Coronary artery (tissue), 2 donors: ENCODE measurements at regions not wholly inside any gene's neighbourhood (a gene's known extent, or its start where the extent isn't known, plus 50 kb on each side); places are given as distances from the start of the nearest gene placed in this dataset.

Experiments used
- DNase-seq: peaks from one replicate; pipeline ENCODE4 v3.0.0-alpha.2; 2017; ENCODE audit warnings: low spot score
- H3K27ac ChIP-seq, 2 donors: fragments of 200-600 bp; sonication (generic); one replicate each; pipeline ENCODE4 v1.5.1; 2016 to 2019
- H3K4me3 ChIP-seq: fragments of 200-600 bp; sonication (generic); 2 replicates; pipeline ENCODE4 v1.5.1; 2016; ENCODE audit warnings: mild to moderate bottlenecking, moderate library complexity
- TF ChIP-seq, protein P1 (sequence below): fragments of 200-600 bp; sonication (generic); IDR thresholded peaks from one replicate; pipeline ENCODE4 v1.5.1; 2019; ENCODE audit warnings: antibody characterized with exemption

DNA sequence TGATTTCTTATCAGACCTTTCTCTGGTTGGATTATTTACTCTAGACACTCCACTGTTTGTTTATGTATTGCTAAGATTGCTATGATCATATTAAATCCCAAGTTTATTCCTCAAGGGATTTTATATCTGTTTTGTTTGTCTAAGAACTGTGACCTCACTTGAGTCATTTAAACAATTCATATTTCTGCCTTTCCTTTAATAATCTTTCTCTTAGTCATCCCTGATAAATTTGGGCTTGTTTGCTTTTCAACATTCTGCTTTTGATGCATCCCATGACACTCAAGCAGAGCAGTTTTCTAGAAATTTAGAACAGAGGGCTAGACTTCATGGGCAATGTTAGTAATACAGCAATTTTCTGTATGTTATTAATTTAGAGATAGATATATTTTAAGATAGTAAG, 231.6 kb upstream of the TNC start:
- no peak for DNase-seq
- TF ChIP-seq, protein P1, sequence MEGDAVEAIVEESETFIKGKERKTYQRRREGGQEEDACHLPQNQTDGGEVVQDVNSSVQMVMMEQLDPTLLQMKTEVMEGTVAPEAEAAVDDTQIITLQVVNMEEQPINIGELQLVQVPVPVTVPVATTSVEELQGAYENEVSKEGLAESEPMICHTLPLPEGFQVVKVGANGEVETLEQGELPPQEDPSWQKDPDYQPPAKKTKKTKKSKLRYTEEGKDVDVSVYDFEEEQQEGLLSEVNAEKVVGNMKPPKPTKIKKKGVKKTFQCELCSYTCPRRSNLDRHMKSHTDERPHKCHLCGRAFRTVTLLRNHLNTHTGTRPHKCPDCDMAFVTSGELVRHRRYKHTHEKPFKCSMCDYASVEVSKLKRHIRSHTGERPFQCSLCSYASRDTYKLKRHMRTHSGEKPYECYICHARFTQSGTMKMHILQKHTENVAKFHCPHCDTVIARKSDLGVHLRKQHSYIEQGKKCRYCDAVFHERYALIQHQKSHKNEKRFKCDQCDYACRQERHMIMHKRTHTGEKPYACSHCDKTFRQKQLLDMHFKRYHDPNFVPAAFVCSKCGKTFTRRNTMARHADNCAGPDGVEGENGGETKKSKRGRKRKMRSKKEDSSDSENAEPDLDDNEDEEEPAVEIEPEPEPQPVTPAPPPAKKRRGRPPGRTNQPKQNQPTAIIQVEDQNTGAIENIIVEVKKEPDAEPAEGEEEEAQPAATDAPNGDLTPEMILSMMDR: no peak
- Histone ChIP-seq H3K4me3 (no peak overlapping the region), H3K27ac (no peak overlapping the region)

DNA sequence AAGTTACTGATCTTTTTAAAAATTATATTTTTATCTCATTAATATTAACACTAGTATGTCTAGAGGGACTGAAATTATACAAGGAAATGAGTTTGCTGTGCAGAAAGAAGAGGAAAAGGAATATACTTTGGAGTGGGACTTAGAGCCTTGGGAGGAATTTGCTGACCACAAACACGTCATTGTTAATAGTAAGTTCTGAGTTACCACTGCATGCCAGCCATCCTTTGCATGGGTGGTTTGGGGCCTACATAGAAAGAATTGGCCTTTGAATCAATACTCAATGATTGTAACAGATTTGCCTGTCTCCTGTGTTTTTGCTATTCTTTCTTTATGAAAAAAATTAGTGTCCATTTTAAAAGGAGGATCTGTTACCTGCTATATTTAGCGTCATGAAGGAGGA, 232.6 kb upstream of the TNC start:
- TF ChIP-seq, protein P1: no peak
- no peak overlapping the region for H3K4me3 ChIP-seq

DNA sequence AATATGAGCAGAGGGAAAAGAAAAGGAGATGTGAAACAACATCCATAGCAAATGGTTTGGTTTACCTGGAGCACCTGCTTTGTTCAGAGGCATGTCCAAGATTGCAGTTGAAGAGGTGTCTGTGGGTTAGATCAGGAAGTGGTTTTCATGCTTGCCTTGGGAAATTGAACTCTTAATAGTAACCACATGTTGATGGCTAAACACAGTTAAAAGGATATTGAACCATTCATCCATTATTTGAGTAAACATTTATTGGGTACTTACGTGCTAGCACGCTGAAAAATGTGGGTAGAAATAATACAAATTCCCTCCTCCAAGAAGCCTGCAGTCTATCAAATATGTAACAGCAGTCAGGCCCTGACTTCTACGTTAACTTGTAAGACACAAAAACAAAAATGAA, 235.7 kb upstream of the TNC start:
- H3K27ac ChIP-seq: no peak overlapping the region
- TF ChIP-seq, protein P1: no peak
- no peak for DNase-seq
- H3K4me3 ChIP-seq: no peak overlapping the region

More for the DNA sequence above, 232.6 kb upstream of the TNC start:
- H3K27ac ChIP-seq: no peak overlapping the region
- DNase-seq: no peak

DNA sequence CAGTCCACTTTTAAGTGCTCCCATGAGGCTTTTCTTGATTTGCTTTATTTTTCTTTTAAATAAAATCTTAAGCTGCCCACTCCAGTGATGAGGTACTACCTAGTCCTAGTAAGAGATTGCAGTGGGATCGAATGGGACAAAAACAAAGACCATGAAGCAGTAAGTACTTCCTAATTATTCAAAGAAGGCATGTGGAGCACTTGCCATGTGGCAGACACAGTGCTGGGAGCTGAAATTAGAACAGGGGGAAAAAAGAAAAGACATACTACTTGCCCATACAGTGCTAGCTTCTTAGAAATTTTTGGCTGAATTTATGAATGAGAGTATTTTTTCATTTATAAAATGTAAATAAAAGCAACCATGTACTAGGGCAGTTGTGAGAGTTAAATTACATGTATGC, 239.9 kb upstream of the TNC start:
- TF ChIP-seq, protein P1: no peak
- Histone ChIP-seq H3K4me3 (no peak overlapping the region), H3K27ac (no peak overlapping the region)
- no peak for DNase-seq

DNA sequence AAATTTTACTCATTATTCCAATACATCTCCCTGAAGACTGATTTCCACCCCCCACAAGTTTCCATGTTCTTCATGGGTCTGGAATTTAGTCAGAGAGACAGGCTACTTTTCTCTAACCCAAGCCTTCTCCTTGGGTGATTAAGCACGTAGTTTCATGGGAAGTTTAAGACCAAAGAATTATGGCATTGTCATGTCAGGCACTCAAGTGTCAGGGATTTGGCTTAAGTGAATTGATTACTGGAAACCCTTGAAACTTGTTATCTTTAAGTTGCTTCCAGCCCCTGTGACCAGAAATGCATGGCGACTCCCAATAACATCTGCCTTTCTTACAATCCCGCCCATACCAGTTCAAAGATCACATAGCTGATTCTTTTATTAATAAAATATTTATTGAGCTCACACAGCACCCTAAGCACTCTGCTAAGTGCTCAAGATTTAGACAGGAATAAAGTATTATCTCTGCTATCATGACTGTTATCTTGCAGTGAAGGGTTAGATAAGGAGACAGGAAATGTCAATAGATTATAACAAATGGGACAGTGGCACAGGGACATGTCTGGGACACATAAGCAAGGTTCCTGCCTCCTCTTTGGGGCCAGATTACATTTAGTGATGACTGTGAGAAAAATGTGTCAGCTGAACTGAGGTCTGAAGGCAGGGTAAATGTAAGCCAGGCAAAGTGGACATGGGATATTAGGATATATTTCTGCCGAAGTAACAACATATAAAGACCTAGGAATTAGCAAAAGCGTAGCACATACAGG, 241.2 kb upstream of the TNC start:
- TF ChIP-seq, protein P1: no peak
- no peak for DNase-seq
- H3K27ac ChIP-seq: no peak overlapping the region
- no peak overlapping the region for H3K4me3 ChIP-seq

DNA sequence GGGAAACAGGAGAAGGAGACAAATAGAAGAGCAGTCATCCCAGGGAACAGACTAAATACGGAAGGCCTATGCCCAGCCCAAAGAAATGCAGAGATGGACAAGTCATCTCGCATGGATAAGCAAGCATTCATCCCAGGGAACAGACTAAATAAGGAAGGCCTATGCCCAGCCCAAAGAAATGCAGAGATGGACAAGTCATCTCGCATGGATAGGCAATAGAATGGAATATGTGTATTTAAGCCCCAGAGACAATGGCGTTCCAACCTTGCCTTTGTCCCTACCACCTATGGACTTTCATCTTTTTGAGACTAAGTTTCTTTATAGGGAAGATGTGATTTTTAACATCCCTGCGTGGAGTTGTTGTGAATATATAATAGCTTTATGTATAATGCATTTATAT, 242.2 kb upstream of the TNC start:
- DNase-seq: no peak
- H3K27ac ChIP-seq: no peak overlapping the region
- no peak overlapping the region for H3K4me3 ChIP-seq
- TF ChIP-seq, protein P1: no peak

DNA sequence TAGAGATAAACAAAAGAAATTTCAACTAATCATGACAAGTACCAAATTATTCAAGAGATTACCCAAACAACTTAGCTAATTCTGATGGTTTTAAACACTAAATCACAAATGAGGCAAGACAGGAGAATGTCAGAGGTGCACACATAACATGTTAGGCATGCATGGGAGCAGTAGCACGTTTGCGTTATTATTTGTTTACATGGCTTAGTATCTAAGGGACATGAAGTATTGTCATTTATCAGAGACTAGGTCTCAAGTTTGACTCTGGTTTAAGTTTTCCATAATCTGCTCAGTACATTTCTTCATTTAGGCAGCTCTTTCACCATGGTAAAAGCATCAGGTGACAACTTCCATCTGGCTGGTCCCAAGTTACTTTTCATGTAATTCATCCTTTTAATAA, 244.1 kb upstream of the TNC start:
- TF ChIP-seq, protein P1: no peak
- DNase-seq: no peak
- Histone ChIP-seq H3K27ac (no peak overlapping the region), H3K4me3 (no peak overlapping the region)
